ENCODE measurements at regions not wholly inside any gene's neighbourhood (a gene's known extent, or its start where the extent isn't known, plus 50 kb on each side); places are given as distances from the start of the nearest gene placed in this dataset.

GRCh38 chr5:166398131-166398530 is 1893.3 kb upstream of the WWC1 start:
- Histone ChIP-seq H3K27ac (ENCODE audit: low read length in 2 of 2) (no peak overlapping the region), H3K4me1 (ENCODE audit: control insufficient read depth in 2 of 2, insufficient read depth in 2 of 2, low read length in 2 of 2) (no peaks in the 10 kb centered on the region), H3K9ac (ENCODE audit: low read length) (no peak overlapping the region), H2AFZ (ENCODE audit: insufficient read depth, low read depth, low read length, poor library complexity, severe bottlenecking) (no peak overlapping the region), H3K4me3 (ENCODE audit: control extremely low read depth in 1 of 5, extremely low read depth in 1 of 5, insufficient read depth in 1 of 5, low read depth in 2 of 5, low read length in 4 of 5) (no peak overlapping the region), H3K9me3 (ENCODE audit: control extremely low read depth in 1 of 3, control insufficient read depth in 2 of 3, insufficient read depth in 1 of 3, low read length in 2 of 3) (peaks cover 0 to 3% (median 0%) of the 10 kb centered on the region in 3 donors), H3K4me2 (replicated peaks; ENCODE audit: low read depth, low read length, poor library complexity, severe bottlenecking) (no peak overlapping the region), H3K79me2 (ENCODE audit: control insufficient read depth, insufficient read depth, low read length) (no peaks in the 10 kb centered on the region), H4K20me1 (ENCODE audit: control insufficient read depth, insufficient read depth, low read length, poor library complexity, severe bottlenecking) (no peaks in the 10 kb centered on the region), H3K27me3 (replicated peaks in 1 of 4; ENCODE audit: control extremely low read depth in 1 of 4, control insufficient read depth in 3 of 4, insufficient read depth in 4 of 4, low read length in 3 of 4) (no peaks in the 10 kb centered on the region), H3K36me3 (replicated peaks in 1 of 2; ENCODE audit: control extremely low read depth in 1 of 2, control insufficient read depth in 1 of 2, extremely low read depth in 1 of 2, insufficient read depth in 2 of 2, low read length in 1 of 2) (no peaks in the 10 kb centered on the region)
- ChIA-PET POLR2A (no interaction called here), CTCF (no interaction called here)
- no peaks in the 10 kb centered on the region for H3K4me1 Mint-ChIP-seq
- WGBS (ENCODE audit: insufficient coverage) = no CpG with 5 or more reads among the region's 3 CpGs
- DNase-seq (no peak), ATAC-seq (ENCODE audit: low read depth) (no peak)
- H3K27ac Mint-ChIP-seq = no peak overlapping the region
- H3K9me3 Mint-ChIP-seq (ENCODE audit: insufficient read depth) = peaks cover 5% of the 10 kb centered on the region
- TF ChIP-seq, protein P1, sequence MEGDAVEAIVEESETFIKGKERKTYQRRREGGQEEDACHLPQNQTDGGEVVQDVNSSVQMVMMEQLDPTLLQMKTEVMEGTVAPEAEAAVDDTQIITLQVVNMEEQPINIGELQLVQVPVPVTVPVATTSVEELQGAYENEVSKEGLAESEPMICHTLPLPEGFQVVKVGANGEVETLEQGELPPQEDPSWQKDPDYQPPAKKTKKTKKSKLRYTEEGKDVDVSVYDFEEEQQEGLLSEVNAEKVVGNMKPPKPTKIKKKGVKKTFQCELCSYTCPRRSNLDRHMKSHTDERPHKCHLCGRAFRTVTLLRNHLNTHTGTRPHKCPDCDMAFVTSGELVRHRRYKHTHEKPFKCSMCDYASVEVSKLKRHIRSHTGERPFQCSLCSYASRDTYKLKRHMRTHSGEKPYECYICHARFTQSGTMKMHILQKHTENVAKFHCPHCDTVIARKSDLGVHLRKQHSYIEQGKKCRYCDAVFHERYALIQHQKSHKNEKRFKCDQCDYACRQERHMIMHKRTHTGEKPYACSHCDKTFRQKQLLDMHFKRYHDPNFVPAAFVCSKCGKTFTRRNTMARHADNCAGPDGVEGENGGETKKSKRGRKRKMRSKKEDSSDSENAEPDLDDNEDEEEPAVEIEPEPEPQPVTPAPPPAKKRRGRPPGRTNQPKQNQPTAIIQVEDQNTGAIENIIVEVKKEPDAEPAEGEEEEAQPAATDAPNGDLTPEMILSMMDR (IDR thresholded peaks at IDR 0.05) = no peak
- TF ChIP-seq EZH2 (IDR thresholded peaks at IDR 0.05; ENCODE audit: borderline replicate concordance, insufficient read depth, low read depth, low read length, poor library complexity, severe bottlenecking) = no peak
- no peak overlapping the region for H3K4me3 Mint-ChIP-seq
- H3K27me3 Mint-ChIP-seq = no peaks in the 10 kb centered on the region
- intact Hi-C loops (cut with micrococcal nuclease) = no loop called here

DNA sequence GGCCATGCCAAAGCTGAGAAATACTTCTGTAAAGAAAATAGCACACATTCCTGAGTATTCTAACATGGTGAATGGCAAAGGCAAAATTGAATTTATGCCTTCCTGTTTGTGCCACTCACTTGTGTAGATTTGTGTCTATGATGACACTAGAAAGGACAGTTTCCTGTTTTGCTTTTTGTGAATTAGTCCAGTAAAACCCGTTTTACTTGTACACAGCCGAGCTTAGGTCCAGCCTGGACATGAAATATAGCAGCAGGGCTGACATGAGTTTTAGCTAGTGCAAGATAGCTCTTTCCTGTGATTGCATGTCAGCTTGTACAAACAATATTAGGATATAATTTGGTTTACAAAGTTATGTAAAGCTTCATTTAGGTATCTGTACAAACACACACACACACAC is 1891.7 kb upstream of the WWC1 start:
- H3K27ac Mint-ChIP-seq = no peak overlapping the region
- no peaks in the 10 kb centered on the region for H3K4me1 Mint-ChIP-seq
- ChIA-PET CTCF (no interaction called here), POLR2A (no interaction called here)
- H3K9me3 Mint-ChIP-seq (ENCODE audit: insufficient read depth) = peaks cover 2% of the 10 kb centered on the region
- Histone ChIP-seq H2AFZ (ENCODE audit: insufficient read depth, low read depth, low read length, poor library complexity, severe bottlenecking) (no peak overlapping the region), H4K20me1 (ENCODE audit: control insufficient read depth, insufficient read depth, low read length, poor library complexity, severe bottlenecking) (no peaks in the 10 kb centered on the region), H3K4me2 (replicated peaks; ENCODE audit: low read depth, low read length, poor library complexity, severe bottlenecking) (no peak overlapping the region), H3K27ac (ENCODE audit: low read length in 2 of 2) (no peak overlapping the region), H3K79me2 (ENCODE audit: control insufficient read depth, insufficient read depth, low read length) (no peaks in the 10 kb centered on the region), H3K27me3 (replicated peaks in 1 of 4; ENCODE audit: control extremely low read depth in 1 of 4, control insufficient read depth in 3 of 4, insufficient read depth in 4 of 4, low read length in 3 of 4) (no peaks in the 10 kb centered on the region), H3K4me3 (ENCODE audit: control extremely low read depth in 1 of 5, extremely low read depth in 1 of 5, insufficient read depth in 1 of 5, low read depth in 2 of 5, low read length in 4 of 5) (no peak overlapping the region), H3K9me3 (ENCODE audit: control extremely low read depth in 1 of 3, control insufficient read depth in 2 of 3, insufficient read depth in 1 of 3, low read length in 2 of 3) (peaks cover 0 to 3% (median 0%) of the 10 kb centered on the region in 3 donors), H3K4me1 (ENCODE audit: control insufficient read depth in 2 of 2, insufficient read depth in 2 of 2, low read length in 2 of 2) (no peaks in the 10 kb centered on the region), H3K36me3 (replicated peaks in 1 of 2; ENCODE audit: control extremely low read depth in 1 of 2, control insufficient read depth in 1 of 2, extremely low read depth in 1 of 2, insufficient read depth in 2 of 2, low read length in 1 of 2) (no peaks in the 10 kb centered on the region), H3K9ac (ENCODE audit: low read length) (no peak overlapping the region)
- intact Hi-C loops (cut with micrococcal nuclease) = no loop called here
- TF ChIP-seq EZH2 (IDR thresholded peaks at IDR 0.05; ENCODE audit: borderline replicate concordance, insufficient read depth, low read depth, low read length, poor library complexity, severe bottlenecking) = no peak
- TF ChIP-seq, protein P1 (IDR thresholded peaks at IDR 0.05) = no peak
- ATAC-seq (ENCODE audit: low read depth) = no peak
- H3K4me3 Mint-ChIP-seq = no peak overlapping the region
- no peak for DNase-seq
- WGBS (ENCODE audit: insufficient coverage) = no CpG with 5 or more reads among the region's 2 CpGs
- H3K27me3 Mint-ChIP-seq = no peaks in the 10 kb centered on the region
